GM12892 (cell line): ENCODE measurements at regions not wholly inside any gene's neighbourhood (a gene's known extent, or its start where the extent isn't known, plus 50 kb on each side); places are given as distances from the start of the nearest gene placed in this dataset.

Source experiments
- DNase-seq: peaks from one replicate; pipeline ENCODE4 v3.0.0; 2011; ENCODE audit not compliant: insufficient read length
- FAIRE-seq: peaks from 2 replicates; lab custom pipeline; 2011; peaks lifted over from hg19 to GRCh38; lab: Jason Lieb, UNC
- POLR2A ChIP-seq: IDR thresholded peaks from 2 replicates; pipeline ENCODE4 v1.6.1; 2011; ENCODE audit warnings: low read depth, low read length, control low read depth
- POLR2AphosphoS5 ChIP-seq: IDR thresholded peaks from 2 replicates; pipeline ENCODE4 v1.6.1; 2011; ENCODE audit warnings: low read depth, low read length, control low read depth
- TAF1 ChIP-seq: IDR thresholded peaks from 2 replicates; pipeline ENCODE4 v1.6.1; 2011; ENCODE audit warnings: low read depth, mild to moderate bottlenecking, control low read depth, low read length, borderline replicate concordance

GRCh38 chr18:67589325-67589724 is 72.8 kb upstream of the DSEL start:
- DNase-seq (no peak), FAIRE-seq (no peak)
- no peak for TF ChIP-seq TAF1
- TF ChIP-seq POLR2A = no peak
- no peak for TF ChIP-seq POLR2AphosphoS5

GRCh38 chr18:67586101-67586500 is 69.6 kb upstream of the DSEL start:
- FAIRE-seq (no peak), DNase-seq (no peak)
- TF ChIP-seq TAF1 = no peak

GRCh38 chr18:67583621-67584020 is 67.1 kb upstream of the DSEL start:
- TF ChIP-seq POLR2A (no peak), TAF1 (no peak), POLR2AphosphoS5 (no peak)
- no peak for DNase-seq
- no peak for FAIRE-seq

- no peak for TF ChIP-seq TAF1
- no peak for TF ChIP-seq POLR2A
- no peak for TF ChIP-seq POLR2AphosphoS5
- DNase-seq (no peak), FAIRE-seq (no peak)
Observed at GRCh38 chr18:67582488-67582887, 66.0 kb upstream of the DSEL start.

GRCh38 chr18:67581178-67581577 is 64.7 kb upstream of the DSEL start:
- TF ChIP-seq POLR2A (no peak), POLR2AphosphoS5 (no peak), TAF1 (no peak)
- FAIRE-seq = no peak
- no peak for DNase-seq

GRCh38 chr18:67577386-67577785 is 60.9 kb upstream of the DSEL start:
- no peak for FAIRE-seq
- TF ChIP-seq POLR2AphosphoS5 (no peak), TAF1 (no peak)
- DNase-seq = no peak

- FAIRE-seq (no peak), DNase-seq (no peak)
Observed at GRCh38 chr18:67574749-67575148, 58.2 kb upstream of the DSEL start.

GRCh38 chr18:67568166-67568565 is 51.6 kb upstream of the DSEL start:
- FAIRE-seq = no peak
- TF ChIP-seq POLR2A (no peak), POLR2AphosphoS5 (no peak)
- no peak for DNase-seq

More at GRCh38 chr18:67574749-67575148, 58.2 kb upstream of the DSEL start:
- no peak for TF ChIP-seq TAF1
- no peak for TF ChIP-seq POLR2A
- TF ChIP-seq POLR2AphosphoS5 = no peak
